GM21576 (cell line): ENCODE measurements at regions not wholly inside any gene's neighbourhood (a gene's known extent, or its start where the extent isn't known, plus 50 kb on each side); places are given as distances from the start of the nearest gene placed in this dataset.

Source experiments
- ATAC-seq: cut with Tn5 transposase; IDR thresholded peaks from one replicate; pipeline ENCODE4 v1.9.1; 2021; ENCODE audit warnings: mild to moderate bottlenecking, moderate library complexity; ENCODE audit not compliant: unreplicated experiment

DNA sequence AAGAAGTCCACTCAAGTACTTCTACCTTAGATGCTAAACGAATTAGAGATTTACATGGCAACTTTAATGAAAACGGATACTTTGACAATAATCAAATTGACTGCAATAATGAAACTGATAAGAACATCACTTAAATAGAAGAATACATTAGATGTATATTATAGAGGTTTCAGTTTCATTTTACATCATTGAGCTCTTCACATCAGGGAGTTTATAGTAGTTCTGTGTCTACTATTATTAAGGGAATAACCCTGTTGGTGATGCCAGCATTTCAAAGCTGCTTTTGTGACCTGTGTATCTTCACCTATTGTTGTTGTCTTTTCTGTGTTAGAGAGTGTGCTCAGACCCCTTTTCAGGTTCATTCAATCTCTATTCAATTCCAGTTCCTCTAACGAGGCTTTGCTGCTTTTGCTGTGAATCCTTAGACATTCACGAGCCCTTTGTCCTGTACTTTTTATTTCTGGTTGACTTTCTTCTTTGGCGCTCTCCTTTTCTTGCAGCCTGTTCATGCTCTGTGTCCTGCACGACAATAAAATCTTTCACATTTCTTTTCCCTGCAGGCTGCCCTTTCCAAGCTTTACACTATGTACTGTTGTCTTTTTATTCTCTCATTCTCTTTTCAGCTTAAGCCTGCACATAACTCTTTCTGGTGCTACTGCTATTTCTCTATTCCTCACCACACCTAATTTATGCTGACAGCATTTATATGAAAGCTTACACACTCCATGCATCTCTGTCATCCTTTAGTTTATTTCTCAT is 232.1 kb downstream of the CPE start:
- no peak for ATAC-seq

DNA sequence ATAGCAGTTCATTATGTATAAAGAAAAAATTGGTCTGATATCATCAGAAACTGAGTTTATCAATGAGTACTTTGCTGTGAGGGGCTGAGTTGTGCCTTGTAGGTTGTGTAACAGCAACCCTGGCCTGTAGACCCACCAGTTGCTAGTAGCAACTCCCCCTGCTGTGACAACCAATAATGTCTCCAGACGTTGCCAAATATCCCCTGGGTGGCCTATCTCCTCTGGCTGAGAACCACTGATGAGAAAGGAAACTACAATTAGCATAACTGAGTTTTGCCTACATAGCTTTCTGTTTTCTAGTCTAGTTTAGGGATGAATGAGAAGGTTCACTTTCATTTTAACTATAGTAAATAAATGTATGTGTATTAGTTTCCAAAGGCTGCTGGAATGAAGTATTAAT is 234.1 kb downstream of the CPE start:
- ATAC-seq, result peak; percentile 83

DNA sequence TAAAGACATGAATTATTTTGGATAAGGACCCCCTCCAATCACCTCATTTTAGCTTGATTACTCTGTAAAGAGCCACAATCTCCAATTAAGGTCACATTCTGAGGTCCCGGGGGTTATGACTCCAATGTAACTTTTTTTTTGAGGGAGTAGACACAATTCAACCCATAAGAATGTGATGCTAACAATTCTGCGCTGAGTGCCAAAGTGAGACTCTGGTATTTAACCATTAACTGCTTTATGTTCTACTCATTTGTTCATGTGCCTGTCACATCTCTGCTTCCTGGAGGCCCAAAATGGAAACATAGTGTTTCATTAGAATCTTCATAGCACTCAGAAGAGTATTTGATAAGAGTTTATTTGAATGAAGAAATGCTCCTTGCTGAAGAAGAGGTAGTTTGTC is 234.8 kb downstream of the CPE start:
- ATAC-seq, result no peak

DNA sequence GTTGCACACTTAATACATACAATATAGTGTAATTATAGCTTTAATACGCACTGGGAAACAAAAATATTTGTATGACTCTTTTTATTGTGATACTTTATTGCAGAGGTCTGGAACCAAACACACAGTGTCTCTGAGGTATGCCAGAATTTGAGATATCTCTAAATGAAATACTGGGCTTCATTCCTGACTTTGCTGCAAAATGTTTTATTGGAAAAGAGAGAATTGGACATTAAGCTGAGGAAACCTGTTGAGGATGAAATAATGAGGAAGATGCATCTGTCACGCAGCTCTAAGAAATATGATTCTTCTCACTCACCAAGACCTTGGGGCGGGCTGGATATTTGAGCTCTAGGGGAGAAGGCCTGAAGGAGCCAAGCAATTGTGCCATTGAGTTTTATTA is 242.1 kb downstream of the CPE start:
- no peak for ATAC-seq

DNA sequence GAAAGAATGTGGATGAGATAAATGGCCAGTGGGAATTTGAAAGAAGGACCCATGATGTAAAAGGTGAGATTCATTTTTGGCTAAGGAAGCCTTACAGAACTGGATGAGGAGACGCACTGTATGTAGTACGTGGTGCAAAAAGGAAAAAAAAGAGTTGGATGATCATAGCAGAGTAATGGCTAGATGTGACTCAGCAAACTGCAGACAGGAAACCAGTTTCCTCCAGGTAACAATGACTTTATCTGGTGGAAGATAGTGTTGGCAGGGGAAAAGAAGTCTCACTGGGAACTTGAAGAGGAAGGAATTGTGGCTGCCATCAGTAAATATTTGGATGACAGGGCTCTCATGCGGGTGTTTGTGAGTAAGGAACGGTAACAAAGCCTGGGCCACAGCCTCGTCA is 243.2 kb downstream of the CPE start:
- no peak for ATAC-seq

DNA sequence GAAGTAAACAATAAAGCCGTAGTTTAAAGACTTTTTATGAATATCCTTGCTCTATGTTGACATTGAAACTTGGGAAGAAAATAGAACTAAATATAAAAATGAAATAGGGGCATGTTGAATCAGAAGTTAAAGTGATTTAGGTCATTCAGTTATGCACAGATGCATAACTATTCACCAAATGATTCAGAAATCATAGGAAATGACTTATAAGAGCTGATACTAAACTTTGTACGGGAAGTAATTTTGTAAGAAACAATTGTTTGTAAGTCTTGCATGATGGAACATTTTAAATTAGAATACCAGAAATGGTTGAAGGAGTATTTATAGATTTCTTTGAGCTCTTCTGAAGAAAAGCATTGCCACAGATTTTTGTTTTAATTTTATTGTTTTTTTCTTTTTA is 246.5 kb downstream of the CPE start:
- ATAC-seq, result no peak

DNA sequence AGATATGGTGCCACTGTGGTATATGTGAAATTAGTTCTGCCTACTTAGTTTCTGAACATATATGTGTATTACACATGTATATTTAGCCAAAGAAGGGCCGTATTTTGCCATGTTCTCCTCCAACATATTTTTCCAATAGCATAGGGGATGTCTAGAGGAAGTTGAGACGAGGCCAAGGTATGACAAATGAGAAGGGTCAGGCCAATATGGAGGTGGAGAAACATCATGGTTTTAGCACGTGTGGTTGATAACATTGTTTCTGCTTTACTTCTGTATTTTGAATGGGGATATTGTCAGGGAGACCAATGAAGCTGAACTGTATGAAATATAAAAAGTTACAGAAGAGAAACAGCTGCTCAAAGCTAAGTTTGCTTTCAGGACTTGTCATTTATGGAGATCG is 246.7 kb upstream of the TLL1 start:
- no peak for ATAC-seq

DNA sequence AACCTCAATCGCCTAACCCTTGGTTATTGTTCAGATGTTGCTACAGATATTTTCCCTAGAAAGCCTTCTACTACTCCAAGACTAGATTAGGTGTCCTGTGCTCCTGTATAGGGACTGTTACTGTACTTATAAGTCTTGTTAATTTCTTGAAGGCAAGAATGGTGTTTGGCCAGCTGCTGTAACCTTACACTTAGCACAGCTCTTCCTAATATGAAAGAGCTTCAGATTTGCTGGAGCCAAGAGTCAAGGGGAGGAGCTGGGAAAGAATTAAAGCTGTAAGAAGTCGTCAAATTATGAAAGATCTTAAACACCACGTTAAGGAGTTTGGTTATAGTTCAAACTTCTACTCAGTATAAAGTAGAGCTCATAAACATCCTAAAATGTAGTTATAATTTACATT is 245.9 kb upstream of the TLL1 start:
- ATAC-seq, result no peak

DNA sequence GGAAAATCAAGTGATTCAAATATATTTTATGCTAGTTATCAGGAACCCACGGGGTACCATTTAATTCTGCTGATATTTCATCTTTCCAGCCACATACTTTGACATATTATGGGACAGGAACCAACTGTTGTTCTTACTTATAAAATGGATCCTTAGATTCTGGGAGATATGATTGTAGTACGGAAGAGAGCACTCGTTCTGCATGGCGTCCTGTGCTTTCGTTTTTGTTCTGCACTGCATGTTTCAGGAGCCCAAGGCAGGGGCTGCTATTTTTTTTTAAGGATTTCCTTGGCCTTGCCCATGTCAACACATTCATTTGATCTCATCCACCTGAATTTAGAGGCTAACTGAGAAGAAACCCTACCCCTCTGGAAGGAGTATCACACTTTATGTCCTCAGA is 245.5 kb upstream of the TLL1 start:
- ATAC-seq, result no peak

DNA sequence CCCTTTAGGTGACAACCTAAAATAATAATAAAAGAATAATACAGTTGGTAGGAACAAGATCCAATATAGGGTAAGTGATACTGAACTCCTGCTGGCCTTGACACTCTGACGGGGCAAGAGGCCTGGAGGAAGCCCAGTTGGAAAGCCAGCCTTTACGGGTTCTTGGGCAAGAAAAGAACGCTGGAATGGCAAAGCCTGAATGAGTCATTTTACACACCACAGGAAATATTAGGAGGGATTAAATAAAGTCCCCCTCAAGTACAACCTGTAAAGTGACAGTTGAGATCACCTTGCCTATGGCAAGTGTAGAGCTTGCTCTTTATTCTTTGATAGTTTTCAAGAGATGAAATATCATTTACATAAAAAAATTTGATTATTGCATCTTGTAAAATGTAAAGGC is 244.5 kb upstream of the TLL1 start:
- ATAC-seq, result no peak

DNA sequence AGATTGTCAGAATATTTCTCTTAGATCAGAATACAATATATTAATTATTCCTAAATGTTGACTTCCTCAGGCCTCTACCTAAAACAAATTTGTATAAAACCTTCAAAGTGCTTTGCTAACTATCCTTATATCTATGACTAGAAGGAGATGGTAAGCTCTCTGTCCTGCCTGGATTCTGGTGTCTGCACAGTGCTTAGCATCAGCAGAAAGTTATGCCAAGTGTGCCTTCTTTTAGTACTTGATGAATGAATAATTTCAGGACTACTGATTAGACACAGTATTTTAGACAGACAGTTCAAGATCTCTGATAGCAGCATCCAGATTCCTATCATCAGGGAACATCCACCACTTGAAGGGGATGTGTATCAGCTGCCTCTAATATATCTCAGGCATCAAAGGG is 242.4 kb upstream of the TLL1 start:
- ATAC-seq, result no peak

DNA sequence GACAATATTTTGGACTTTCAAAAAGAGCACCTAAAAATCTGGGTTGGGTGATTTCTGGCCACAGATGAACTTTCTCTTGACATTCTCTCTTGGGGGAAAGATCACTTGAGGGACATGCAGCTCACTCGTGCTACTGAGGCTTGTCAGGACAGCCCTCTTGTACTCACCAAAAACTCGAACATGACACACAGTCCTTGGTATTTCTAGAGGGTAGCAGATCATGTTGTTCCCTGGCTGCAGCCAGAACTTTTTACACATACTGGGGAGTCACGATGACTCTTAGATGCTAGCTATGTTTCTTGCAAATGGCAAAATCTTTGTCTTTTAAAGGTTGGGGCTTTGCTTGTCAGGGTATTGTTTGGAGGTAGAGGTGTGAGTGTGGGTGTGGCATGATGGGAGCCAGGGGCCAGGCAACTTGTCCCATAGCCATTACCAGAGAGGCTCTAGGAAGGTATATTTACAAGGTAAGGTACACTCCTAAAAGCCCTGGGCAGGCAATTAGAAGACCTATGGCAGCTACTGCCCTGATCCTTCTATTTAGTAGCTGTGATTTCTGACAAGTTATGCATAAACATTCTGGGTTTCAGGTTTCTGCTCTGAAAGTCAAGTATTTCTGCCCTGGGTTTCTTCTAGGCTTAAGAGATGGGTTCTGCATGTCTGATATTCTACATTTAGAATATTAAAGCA is 241.7 kb upstream of the TLL1 start:
- ATAC-seq, result no peak

DNA sequence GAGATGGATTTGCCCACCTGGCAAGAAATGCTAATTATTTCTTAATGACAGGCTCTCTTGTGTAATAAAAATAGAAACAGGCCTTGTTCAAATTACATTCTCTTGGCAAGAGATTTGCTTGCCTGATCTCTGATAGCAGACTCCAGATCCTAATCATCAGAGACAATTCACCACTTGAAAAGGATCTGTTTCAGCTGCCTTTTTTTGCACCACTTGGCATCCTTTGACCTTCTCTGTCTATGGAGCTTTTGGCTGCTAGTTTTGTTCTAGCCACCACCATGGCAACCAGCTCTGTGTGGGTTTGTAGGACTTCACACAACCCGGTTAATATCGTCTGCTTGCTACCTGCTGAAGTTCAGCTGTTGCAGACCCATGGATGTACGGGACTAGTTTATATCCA is 241.1 kb upstream of the TLL1 start:
- ATAC-seq, result no peak

DNA sequence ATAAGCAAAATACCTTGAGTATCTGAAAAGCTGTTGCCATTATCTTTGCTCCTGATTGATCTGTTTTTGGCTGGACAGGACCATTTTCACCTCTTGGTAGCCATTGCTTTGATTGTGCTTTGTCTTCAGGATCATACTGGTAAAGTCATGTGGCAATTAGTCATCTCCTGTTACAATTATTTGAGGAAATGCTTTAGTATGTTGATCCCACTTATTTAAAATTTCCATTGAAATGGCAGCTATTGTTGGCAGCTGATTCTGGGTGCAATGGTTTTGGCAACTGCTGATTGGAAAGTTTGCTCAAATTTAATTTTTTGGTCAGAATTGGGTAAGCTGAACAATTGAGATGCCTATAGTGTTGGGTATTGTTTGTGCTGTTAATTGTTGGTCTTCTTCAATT is 238.3 kb upstream of the TLL1 start:
- no peak for ATAC-seq

DNA sequence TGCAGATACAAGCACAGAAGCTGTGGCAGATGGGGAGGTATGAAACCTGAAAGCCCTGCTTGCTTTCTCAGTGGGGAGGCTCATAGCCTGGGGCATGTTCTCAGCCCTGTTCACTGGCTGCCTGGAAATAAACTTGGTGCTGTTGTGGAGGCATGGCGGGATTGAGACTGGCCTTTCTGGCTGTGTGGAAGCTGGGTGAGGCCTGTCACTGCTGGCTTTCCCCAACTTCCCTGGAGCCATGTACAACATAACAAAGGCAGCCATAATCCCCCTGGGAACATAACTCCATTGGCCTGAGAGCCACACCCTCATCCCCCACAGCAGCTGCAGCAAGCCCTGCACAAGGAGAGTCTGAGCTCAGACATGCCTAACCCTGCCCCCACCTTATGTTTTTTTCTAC is 237.7 kb upstream of the TLL1 start:
- ATAC-seq, result no peak

DNA sequence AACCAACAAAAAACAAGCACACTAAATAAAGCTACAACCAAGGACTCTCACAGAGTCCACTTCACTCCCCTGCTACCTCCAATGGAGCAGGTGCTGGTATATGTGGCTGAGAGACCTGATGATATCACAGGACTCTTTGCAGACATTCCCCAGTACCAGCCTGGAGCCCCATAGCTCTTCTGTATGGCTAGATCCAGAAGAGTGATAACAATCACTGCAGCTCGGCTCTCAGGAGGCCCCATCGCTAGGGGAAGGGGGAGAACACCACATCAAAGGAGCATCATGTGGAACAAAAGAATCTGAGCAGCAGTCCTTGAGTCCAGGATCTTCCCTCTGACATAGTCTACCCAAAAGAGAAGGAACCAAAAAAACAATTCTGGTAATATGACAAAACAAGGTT is 237.1 kb upstream of the TLL1 start:
- ATAC-seq, result no peak

DNA sequence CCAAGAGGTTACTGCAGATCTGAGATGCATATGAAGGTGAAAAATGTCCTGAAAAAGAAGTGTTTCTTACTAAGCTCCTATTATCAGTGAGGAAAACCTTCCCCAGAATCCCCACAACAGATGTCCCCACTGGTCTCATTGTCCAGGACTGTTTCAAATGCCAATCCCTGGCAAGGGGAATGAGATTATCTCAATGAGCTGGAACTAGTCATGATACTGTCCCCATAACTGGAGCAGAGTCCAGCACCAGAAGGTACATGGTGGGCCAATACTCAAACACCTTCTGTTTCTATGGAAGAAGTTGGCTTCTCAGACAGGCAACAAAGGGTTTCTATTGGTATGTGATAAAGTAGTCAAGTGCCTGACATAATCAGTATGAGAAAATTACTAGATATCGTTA is 221.1 kb upstream of the TLL1 start:
- ATAC-seq, result no peak

DNA sequence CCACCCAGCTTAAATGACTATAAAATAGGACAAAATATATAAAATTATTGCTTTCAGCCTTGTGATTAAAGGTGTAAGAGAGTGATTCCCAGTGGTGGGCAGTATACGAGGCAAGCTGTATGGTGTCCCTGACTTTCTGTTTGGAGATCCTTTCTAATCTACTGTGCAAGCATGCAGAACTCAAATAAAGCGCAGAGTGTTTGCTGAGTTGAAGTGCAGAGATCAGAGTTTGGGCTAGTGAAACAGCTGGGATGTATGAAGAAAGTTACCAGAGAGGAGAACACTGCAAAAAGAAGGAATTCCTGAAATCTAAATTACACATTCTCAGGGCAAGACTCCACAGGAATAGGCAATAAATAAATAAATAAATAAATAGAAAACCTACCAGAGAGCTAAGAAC is 218.5 kb upstream of the TLL1 start:
- no peak for ATAC-seq

DNA sequence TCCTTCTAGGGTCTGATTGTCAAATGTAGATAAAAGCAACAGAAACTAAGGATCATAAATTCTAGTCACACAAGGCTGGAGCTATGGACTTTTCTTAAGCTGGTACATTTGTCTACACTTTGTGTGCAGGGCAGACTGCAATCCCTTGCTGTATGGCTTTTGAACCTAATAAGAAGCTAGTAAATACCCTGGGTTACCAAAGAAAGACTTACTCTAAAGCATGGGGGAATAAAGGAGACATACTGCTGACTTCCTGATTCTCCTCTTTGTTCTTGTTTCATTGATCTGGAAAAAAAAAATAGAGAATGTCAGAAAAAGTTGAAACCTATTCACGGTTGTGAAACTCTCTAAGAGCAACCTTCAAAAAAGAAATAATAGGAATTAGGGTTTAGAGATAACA is 216.6 kb upstream of the TLL1 start:
- ATAC-seq, result no peak

DNA sequence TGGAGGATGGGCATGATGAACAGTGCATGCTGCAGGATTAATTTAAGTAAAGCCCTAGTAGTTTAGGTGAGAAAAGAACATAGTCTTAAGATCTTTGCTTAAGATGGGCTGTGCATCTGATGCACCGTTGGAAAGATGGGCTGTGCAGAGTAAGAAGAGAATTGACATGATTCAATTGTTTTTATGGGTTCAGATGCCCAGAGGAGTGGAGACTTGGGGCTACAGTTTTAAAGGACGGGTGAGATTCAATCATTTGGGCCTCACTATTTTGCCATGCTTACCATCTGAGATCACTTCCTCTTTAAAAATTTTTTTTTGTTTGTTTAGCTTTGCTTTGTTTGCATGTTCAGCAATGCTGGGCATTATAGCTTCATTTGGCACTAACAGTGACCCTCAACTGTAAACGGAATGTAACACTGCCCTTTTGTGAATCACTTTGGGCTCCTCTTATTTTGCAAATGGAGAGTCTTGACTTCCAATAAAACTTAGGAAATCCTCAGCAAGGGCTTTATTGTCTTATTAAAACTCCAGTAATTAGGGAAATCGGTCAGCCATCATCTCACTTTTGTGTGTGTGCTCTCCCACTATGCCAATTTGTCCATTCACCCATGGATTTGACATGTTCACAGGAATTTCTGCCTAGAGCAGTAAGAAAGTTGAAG is 216.1 kb upstream of the TLL1 start:
- ATAC-seq, result no peak

DNA sequence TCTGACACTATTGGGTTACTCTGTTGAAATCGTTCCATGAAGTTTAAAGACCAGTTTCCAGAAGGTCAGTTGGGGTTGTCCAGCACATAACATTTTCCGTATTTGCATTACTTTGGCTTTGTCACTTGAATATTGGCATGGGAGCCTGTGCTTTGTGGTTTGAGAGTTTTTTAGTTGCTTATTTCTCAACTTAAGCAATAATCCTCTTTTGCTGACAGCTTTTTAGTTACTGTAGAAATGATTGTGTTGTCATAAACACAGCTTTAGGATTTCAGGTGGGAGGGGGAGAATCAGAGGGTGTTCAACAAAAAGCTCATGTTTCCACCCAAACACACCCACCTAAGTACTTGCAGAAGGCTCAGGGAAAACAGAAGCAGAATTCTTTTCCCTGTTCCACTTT is 210.7 kb upstream of the TLL1 start:
- ATAC-seq, result no peak

DNA sequence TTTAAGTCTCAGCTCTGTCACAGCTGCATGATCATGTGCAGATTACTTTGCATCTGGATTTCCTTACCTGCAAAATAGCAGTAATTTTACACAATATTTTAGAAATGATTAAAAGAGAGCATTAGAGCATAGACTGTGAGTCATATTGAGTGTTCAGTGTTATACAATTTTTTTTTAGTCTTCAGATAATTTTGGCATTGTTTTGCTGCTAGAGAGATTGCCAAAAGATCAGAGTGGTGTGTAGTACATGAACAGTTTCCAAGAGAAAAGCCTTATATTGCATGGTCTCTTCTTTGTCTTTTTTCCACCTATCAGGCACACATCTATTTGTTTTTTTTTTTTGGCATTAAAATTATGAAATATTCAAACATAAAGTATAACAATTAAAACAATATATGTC is 209.6 kb upstream of the TLL1 start:
- ATAC-seq, result no peak
